ENCODE measurements at regions not wholly inside any gene's neighbourhood (a gene's known extent, or its start where the extent isn't known, plus 50 kb on each side); places are given as distances from the start of the nearest gene placed in this dataset.
"Not testable (repeated sequence)": the region's sequence is repeated elsewhere in the genome, so short reads cannot be mapped to it uniquely, and the experiment has no call there.

DNA sequence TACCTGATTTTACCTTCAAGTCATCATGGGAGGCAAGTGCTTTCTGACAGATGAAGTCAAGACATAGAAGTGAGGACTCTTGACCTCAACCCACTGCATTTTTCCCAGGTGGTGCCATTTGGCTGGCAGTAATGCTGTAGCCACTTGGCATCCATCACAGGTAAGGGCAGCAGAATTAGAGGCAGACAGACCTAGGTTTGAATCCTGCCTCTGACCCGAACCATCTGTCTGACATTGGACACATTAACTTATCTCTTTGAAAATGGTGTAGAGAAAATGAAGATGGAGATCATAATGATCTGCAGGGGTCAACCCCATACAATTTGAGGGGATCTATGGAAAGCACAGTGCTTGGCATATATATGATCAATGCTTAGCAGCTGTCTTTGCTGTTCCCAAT lies 505.5 kb downstream of the NPIPA7 start:
- no peak for FAIRE-seq

DNA sequence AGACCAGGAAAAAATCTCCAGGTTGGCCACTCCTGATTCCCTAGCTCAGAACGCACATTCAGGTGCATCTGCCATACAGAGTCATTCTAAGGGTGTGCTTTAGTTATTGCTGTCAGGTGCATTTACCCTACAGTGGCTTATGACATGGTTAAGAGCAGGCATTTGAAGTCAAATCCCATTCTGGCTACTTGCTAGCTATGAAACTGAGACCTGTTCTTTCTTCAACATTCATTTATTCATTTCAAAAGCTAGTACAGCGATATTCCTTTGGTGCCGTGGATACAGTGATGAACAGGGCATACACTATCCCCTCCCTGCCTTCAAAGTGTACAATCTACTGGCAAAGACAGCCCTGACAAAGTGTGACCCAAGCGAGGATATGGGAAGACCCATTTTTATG lies 508.3 kb downstream of the NPIPA7 start:
- no peak for FAIRE-seq

DNA sequence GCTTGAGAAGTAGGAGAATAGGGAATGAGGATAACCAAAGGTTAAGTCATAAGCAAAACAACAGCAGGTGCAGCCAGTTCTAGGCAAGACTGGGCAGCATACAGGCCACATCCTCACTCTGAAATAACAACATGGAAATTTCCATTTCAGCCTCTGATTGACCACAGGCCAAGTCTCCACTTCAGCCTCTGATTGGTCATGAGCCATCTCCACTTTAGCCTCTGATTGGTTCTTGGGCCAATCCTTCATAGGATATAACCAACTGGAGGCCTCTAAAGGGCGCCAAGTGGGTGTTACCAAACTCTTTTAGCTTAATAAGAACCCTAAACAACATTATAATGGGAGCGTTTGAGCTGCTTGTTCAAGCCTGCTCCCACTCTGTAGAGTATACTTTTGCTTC lies 512.0 kb downstream of the NPIPA7 start:
- FAIRE-seq = no peak

DNA sequence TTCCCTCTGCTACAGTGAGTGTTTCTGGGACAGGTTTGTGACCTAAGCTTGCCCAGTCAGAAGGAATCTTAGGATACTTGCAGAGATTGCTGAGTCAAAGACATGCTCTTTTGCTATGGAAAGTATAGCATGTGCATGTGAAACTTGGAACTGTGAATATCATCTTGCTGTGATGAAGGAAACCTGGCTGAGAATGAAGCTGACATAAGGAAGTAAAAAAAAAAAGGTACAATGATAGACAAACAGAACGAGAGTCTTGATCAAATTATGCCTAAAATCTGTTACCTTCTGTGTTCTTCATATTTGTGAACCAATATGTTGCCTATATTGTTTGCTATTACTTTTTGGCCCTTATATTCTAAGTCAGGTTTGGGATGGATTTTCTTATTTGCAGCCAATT lies 525.7 kb downstream of the NPIPA7 start:
- FAIRE-seq = no peak

DNA sequence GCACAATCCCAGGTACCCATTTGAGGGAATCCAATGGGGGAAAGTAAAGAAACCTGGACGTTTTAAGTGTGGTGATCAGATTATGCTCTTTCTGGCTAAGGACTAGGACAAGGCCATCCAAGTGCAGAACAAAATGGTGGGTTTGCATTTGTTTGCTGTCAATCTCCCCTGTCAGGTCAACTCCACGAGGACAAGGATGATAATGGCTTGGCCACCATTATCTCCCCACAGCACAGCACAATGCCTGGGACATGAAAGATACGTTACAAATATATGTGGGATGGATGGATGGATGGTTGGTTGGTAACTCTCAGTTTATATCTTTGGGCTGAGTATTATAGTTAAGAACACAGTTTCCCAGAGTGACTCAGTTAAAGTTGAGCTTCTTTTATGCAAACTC lies 526.9 kb downstream of the NPIPA7 start:
- FAIRE-seq = no peak

DNA sequence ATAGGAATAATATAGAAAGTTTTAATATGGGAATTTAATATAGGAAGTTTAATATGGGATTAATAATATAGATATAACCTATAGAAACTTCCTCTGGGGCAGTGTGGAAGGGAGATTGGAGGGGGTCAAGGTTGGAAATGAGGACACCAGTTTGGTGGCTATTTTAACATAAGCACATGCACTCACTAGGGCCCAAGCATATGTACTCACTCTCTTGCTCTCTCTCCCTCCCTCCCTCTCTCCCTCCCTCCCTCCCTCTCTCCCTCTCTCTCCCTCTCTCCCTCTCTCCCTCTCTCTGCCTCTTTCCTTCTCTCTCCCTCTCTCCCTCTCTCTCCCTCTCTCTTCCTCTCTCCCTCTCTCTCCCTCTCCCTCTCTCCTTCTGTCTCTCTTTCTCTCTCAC lies 528.1 kb downstream of the NPIPA7 start:
- no peak for FAIRE-seq

DNA sequence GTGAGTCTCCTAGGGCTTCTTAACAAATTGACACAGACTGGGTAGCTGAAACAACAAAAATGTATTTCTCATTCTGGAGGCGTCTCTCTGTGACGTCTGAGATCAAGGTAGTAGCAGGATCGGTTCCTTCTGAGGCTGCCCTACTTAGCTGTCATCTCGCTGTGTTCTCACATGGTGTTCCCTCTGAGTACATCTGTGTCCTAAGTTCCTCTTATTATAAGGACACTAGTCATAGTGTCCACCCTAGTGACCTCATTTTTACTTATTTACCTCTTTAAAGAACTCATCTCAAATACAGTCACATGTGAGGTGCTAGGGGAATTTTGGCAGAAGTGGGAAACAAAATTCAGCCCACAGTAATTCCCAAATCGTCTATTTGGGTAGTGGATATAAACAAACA lies 529.1 kb downstream of the NPIPA7 start:
- FAIRE-seq = no peak

DNA sequence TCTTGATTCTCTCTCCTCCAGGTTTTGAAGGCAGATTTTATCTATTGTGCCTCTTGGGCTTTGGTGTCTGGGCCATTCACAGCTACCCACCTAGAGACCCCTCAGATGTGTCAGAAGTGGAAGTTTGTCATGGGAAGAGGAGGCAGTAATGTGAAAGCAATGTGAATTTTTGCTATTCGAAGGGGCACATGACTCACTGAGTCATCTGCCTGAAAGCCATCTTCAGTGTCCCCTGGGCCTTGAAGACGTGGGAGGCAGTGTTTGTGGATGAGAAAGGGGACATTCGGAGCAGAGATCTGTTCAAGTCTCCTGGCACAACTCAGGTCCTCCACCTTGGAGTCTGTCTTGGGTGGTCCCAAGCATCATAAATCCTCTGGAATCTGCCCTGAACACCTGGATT lies 530.2 kb downstream of the NPIPA7 start:
- FAIRE-seq = no peak

DNA sequence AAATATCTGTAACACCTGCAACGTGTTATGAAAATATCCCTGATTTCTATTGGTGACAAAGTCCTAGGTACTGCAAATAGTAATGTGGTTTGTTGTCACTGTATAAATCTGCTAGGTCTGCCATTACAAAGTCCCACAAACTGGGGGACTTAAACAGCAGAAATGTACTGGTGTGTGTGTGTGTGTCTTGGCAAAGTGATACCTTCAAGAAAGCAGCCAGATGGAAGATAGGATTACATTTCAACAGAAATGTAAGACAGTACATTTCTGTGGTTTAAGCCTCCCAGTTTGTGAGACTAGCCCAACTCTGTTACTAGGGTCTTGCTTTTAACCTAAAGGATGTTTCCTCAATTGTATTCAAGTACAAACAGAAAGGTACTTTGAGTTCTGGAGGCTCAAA lies 531.7 kb downstream of the NPIPA7 start:
- no peak for FAIRE-seq

DNA sequence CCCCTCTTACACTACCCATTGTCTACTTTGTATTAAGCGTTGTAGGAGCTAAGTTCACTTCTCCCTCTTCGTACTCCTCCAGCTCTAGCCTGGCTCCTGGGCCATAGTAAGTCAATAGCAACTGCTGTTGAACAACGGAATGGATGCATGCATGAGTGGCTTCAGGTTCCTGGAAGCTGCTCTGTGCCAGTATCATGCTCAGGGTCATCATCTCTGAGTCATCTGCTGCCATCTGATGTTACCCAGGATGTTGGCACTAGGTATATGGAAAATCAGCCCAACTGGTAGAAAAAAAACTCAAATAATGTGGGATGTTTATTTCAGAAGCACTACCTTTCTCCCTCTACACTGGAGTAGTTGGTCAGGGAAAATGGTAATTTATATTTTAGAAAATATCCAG lies 536.8 kb downstream of the NPIPA7 start:
- no peak for FAIRE-seq

DNA sequence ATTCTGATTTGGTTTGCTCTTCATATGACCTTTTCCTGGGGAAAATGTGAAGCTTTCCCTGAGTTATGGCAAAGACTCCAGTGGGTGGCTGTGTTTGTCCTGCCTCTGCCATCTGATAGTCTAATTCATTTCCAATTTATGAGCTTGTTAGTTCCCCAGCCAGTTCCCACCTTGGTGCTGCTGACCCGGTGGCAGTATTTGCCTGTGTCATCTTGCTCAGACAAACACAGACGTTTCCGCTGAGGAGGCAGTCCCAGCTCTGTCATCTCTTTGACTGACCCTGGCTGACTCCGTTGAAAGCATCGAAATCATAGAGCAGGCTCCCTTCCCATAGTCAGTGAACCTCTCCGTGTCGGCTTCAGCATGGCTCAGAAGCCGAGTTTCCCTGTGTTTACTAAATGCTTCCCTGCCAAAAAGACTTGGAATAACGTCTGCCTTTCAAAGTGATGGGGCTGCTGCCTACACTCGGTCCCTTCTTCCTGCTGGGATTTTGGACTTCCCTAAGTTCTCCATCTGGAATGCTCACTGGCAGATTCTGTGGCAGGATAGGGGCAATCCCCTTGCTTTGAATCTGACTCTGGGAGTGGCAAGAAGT lies 538.3 kb downstream of the NPIPA7 start:
- FAIRE-seq = no peak

DNA sequence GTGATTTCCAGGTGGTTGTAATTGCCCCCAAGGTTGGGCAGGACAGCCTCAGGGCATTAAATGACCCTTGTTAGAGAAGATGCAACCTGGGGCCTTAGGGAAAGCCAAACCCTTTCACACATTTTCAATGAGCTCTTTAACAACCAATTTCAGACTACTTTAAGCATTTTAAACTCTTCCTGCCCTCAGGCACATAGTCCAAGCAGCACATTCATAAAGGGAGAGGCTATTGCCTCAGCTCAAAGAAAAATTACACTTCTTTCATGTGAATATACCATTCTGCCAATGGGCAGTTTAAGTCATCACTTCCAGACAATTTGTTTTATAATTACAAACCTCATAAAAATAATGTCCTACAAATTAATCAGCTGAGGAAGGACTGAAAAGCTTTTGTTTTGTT lies 544.5 kb downstream of the NPIPA7 start:
- FAIRE-seq = no peak

DNA sequence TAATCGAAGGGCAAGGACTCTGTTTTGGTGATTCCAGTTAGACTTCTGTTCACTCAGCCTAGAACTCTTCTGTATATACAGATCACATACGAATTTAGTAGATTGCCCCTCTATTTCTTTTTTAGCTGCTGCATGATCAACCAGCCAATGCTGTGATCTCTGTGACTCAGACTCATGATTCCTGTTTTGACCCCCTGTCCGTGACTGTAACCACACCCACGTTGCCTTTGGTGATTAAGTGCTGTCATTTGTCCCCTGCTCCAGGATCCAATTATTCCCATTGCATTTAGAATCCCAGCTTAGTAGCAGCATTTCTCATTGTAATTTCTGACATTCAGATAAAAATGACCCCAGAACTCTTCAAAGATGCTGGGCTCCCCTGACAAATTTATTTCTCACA lies 545.7 kb downstream of the NPIPA7 start:
- FAIRE-seq = no peak

DNA sequence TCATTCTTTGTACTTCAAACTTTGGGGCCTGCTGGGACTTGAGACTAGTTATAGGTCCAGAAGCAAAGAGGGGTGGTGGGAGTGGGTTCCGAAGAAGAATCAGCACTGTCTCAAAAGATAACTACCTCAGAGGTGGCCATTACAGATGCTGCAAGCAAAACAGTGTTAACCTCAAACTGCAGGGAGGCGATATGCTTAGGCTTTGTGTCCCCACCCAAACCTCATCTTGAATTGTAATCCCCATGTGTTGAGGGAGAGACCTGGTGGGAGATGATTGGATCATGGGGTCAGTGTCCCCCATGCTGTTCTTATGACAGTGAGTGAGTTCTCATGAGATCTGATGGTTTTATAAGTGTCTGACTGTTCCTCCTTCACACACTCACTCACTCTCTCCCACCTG lies 545.3 kb downstream of the XYLT1 start:
- no peak for FAIRE-seq

DNA sequence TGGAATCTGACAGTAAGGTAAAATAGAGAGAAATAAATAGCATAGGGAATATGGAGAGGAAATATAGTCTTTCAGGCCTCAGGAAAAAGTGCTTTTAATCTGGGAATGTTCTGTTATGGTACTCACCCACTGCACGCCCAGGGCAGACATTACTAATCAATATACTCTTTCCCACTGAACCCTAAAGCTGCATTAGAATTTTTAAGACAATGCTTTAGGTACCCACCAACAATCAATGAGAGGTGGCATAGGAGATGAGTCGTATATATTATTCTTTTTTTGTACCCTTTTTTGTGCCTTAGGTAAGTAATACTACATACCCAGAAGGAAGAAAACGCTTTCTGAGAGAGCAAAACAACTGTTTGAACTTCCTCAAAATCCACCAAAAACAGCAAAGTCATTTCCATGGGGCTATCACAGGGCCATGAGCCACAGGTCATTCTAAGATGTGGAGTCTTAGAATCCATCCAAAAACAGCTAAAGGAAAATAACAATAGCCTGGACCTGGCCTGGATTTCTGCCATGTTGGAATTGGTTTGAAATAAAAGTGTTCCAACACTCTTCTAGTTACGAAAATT lies 542.1 kb downstream of the XYLT1 start:
- FAIRE-seq = no peak

DNA sequence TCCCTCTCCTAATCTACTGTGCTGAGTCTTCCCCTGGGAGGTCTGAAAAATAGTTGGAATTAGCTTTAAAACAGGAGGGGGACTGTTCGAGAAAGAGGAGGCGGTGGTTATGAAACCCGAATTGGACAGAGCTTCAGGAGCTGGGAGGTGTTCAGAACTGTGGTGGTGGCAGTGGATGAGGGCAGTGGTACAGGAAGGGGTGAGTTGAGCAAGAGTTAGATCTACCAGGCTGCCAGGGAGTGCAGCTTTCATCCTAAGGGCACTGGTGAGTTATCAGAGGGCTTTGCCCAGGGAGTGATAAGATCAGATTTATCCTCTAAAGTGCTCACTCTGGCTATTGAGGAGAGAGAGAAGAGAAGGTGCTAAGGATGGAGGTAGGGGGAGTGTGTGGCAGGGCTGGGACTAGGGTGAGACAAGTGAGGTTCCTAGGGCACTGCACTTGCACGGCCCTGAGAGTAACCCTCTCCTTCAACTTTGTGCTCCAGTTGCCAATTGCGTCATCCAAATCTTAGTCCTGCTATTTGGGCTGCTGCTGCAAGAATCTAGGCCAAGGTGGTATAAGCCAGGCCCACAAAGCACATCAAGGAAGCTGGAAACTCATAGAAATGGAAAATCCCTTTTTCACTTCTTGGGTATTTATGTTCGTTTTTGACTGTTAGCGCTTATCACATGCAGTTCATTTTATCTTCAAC lies 540.3 kb downstream of the XYLT1 start:
- FAIRE-seq = no peak

DNA sequence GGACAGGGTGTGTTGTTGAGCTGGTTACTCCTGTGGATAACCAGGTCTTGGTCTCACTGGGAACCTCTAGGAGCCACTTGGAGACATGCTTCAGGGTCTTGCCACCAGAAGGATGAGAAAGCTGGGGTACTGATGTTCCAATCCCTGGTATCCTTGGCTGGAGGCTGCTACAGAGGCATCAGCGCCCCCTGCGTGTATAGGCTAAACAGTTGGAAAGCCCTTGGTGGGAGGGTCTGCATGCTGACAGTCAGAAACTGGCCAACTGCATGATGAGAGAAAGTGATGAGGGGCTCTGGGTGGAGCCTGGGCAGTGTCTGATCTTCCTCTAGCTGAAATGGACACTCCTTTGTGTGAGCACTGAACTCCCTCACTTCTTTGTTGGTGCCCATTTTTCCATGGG lies 536.9 kb downstream of the XYLT1 start:
- no peak for FAIRE-seq

DNA sequence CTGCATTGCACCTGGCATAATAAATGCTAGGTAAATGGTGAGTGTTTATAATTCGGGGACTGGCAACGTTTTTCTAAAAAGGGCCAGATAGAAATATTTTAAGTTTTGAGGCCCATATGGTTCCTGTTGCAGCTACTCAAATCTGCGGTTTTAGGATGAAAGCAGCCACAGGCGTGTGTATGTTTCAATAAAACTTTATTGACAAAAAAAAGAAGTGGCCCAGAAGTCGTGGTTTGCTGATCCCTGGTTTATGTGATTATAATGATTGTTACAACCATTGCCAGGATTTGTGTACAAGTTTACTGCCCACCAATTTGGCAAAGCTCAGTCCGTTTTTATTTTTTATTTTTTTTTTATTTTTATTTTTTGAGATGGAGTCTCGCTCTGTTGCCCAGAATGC lies 536.1 kb downstream of the XYLT1 start:
- no peak for FAIRE-seq

DNA sequence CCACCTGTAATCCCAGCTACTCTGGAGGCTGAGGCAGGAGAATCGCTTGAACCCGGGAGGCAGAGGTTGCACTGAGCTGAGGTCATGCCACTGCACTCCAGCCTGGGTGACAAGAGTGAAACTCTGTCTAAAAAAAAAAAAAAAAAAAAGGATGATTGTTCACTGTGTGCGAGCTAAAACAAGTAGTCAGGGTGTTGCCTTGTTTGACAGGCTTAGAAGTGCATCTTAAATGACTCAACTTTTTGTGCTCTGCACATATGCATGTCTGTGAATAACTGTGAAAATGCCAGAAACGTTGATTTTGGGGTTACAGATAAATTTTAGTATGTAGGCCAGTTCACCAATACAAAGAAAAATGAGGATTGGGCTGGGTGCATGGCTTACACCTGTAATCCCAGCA lies 534.9 kb downstream of the XYLT1 start:
- not testable (repeated sequence) for FAIRE-seq

DNA sequence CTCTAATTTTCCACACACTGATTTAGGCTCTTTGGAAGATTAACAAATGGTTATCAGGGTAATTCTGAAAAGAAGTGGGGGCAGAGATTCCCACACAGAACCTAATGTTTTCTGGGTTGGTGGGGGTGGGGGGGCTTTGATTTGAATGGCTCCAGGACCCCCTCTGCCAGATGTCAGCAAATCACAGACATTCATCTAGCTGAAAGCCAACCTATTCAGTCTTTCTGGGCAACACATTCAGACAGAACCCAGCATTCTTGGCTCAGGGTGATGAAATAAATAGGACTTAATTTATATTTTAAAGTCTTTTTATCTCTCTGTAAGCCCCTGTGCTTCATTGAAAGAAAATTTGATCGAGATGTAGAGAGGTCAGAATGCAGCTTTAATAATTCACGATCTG lies 533.2 kb downstream of the XYLT1 start:
- no peak for FAIRE-seq

DNA sequence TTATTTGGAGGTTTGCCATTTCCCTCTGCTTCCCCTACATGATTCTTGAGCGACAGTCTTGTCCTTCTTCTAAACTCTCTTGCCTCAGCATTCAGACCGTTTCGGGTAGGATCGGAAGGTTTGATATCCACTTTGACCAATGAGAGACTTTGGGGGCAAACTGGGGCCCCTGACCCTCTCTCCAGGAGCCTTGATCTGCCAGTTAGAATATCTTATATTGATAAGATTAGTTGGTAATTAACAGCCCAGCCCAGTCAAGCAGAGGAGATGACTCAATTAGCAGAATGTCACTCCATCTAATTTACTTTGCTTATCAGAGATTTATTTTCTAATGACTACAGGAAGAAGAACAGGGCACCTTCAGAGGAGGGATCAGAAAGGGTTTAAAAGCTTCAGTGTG lies 532.8 kb downstream of the XYLT1 start:
- FAIRE-seq = no peak

DNA sequence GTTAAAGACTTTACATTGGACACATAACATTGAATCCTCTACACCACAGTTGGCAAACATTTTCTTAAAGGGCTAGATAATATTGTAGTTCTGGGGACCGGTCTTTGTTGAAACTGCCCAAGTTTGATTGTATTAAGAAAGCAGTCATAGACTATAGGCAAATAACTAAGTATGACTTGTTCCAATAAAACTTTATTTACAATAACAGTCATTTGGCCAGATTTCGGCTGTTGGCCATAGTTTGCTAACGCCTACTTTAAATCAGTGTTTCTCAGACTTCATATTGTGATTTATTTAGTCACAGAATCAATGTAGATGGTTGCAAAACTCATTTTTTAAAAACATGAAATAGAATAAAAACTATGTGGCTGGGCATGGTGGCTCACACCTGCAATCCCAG lies 531.8 kb downstream of the XYLT1 start:
- no peak for FAIRE-seq

DNA sequence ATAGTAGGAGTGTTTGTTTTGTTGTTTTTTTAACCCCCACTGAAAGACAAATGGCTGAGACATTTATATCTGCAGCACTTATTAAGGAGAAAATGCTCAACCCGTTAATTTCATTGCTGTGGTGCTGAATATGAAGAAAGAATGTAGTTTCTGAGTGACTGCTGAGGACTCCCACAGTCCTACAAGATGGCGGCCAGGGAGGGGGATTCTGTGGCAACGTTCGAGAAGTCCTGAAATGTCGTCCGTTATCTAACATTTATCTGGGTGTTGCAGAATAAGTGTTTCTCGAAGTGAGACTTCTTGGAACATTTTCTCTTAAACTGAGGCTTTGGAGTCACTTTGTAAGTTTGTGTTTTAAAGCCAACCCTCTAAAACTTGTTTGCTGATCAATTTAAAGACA lies 530.4 kb downstream of the XYLT1 start:
- FAIRE-seq = no peak

DNA sequence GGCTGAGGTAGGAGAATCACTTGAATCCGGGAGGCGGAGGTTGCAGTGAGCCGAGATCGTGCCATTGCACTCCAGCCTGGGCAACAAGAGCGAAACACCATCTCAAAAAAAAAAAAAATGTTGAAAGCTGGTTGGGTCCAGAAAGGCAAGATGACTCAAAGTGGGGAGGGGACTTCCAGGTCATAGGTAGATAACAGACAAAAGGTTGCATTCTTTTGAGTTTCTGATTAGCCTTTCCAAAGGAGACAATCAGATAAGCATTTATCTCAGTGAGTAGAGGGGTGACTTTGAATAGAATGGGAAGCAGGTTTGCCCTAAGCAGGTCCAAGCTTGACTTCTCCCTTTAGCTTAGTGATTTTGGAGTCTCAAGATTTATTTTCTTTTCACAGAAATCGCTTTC lies 527.9 kb downstream of the XYLT1 start:
- not testable (repeated sequence) for FAIRE-seq

DNA sequence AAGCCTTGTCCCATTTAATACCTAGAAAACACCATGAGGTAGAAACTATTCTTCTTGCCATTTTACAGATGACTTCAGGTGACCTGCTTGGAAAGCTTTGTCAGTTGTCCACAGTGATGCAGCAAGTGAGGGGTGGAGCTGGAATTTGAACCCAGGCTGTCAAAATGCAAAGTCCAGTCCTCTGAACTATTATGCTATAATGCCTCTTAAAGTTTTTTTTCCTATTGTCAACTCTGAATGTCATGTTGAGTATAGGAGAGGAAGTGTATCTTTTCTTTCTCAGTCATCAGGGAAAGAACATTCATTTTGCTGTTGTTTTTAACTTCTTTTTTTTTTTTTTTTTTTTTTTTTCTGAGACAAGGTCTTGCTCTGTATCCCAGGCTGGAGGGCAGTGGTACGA lies 525.6 kb downstream of the XYLT1 start:
- FAIRE-seq = no peak

Data from islet of Langerhans (tissue), 1 donor.